Stomach (tissue), 4 donors: ENCODE measurements at regions not wholly inside any gene's neighbourhood (a gene's known extent, or its start where the extent isn't known, plus 50 kb on each side); places are given as distances from the start of the nearest gene placed in this dataset.

ENCODE experiments used
- CTCF ChIP-seq, 7 experiments: fragments of 450-650 bp in 4 of 7; fragments of 200-600 bp in 3 of 7; sonication (generic) in 3 of 7; IDR thresholded peaks; one replicate each; pipeline ENCODE4 v1.5.1; 2016 to 2019; ENCODE audit warnings: antibody characterized with exemption in 7 of 7, control low read depth in 2 of 7, mild to moderate bottlenecking in 1 of 7
- POLR2A ChIP-seq, 4 donors: fragments of 450-650 bp; IDR thresholded peaks; one replicate each; pipeline ENCODE4 v1.6.1; 2016; ENCODE audit warnings: antibody characterized with exemption in 4 of 4, control low read depth in 2 of 4, mild to moderate bottlenecking in 1 of 4, moderate library complexity in 1 of 4
- POLR2AphosphoS5 ChIP-seq, 3 donors: sonication (generic); formaldehyde crosslinking; IDR thresholded peaks; one replicate each; pipeline ENCODE4 v1.6.1; 2016; ENCODE audit warnings: antibody characterized with exemption in 3 of 3

- TF ChIP-seq CTCF (IDR thresholded peaks at IDR 0.05) (no peak), POLR2A (IDR thresholded peaks at IDR 0.05) (no peak), POLR2AphosphoS5 (IDR thresholded peaks at IDR 0.05) (no peak)
These were observed 1354.9 kb downstream of the SUCLG1 start for GRCh38 chr2:83104202-83104601.
